RWPE2 (cell line): ENCODE measurements at regions not wholly inside any gene's neighbourhood (a gene's known extent, or its start where the extent isn't known, plus 50 kb on each side); places are given as distances from the start of the nearest gene placed in this dataset.

Source experiments
- ATAC-seq: fragments of 200-7000 bp; cut with Tn5 transposase; 3 replicates; pipeline ENCODE4 v1.9.1; 2021; ENCODE audit warnings: low read depth
- DNase-seq: peaks from one replicate; pipeline ENCODE4 v3.0.0-alpha.2; 2020; ENCODE audit warnings: low spot score
- H3K27ac ChIP-seq: fragments of 450-650 bp; 2 replicates; pipeline ENCODE4 v1.5.1; 2017; ENCODE audit warnings: mild to moderate bottlenecking; ENCODE audit not compliant: poor library complexity, severe bottlenecking
- H3K27me3 ChIP-seq: fragments of 250-450 bp; sonication (Bioruptor Pico); 2 replicates; pipeline ENCODE4 v1.5.1; 2021; ENCODE audit warnings: mild to moderate bottlenecking, moderate library complexity; ENCODE audit not compliant: insufficient read depth, poor library complexity, severe bottlenecking
- H3K36me3 ChIP-seq: fragments of 250-450 bp; sonication (Bioruptor Pico); 2 replicates; pipeline ENCODE4 v1.5.1; 2020; ENCODE audit warnings: low read depth, mild to moderate bottlenecking, moderate library complexity
- H3K4me1 ChIP-seq: fragments of 250-450 bp; sonication (Bioruptor Pico); 2 replicates; pipeline ENCODE4 v1.5.1; 2021; ENCODE audit warnings: mild to moderate bottlenecking, moderate library complexity; ENCODE audit not compliant: insufficient read depth, poor library complexity, severe bottlenecking
- H3K4me3 ChIP-seq: fragments of 250-450 bp; sonication (Bioruptor Pico); 2 replicates; pipeline ENCODE4 v1.5.1; 2021; ENCODE audit warnings: mild to moderate bottlenecking, moderate library complexity; ENCODE audit not compliant: severe bottlenecking
- H3K9me3 ChIP-seq: fragments of 250-450 bp; sonication (Bioruptor Pico); 2 replicates; pipeline ENCODE4 v1.5.1; 2021; ENCODE audit warnings: mild to moderate bottlenecking, moderate library complexity; ENCODE audit not compliant: severe bottlenecking
- TF ChIP-seq, protein P1 (sequence below): fragments of 450-650 bp; IDR thresholded peaks from one replicate; pipeline ENCODE4 v1.5.1; 2017; ENCODE audit warnings: mild to moderate bottlenecking, moderate library complexity; ENCODE audit not compliant: poor library complexity, severe bottlenecking

DNA sequence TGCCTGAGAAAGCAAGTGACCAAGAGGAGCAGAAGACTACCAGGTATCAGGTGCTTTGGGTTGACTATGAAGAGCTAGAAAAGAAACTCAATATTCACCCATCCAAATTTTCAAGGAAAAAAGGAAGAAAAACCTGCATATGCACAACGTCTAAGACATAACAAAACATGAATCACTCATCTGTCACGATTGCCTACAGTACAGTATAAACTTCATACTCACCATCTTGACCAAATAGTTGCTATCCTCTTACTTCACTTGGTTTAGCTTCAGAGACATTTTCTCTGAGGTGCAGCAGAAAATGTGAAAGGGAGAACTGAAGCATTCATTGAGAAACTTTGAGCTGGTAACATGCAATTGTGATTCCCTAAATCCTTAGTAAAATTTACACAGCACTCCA, 228.6 kb upstream of the MPDZ start:
- no peaks in the 10 kb centered on the region for H3K36me3 ChIP-seq
- no peak overlapping the region for H3K4me3 ChIP-seq
- no peaks in the 10 kb centered on the region for H3K9me3 ChIP-seq
- H3K4me1 ChIP-seq: peaks cover 1% of the 10 kb centered on the region
- peak; percentile 36; the same call in 1 of the 3 replicates for ATAC-seq
- TF ChIP-seq, protein P1, sequence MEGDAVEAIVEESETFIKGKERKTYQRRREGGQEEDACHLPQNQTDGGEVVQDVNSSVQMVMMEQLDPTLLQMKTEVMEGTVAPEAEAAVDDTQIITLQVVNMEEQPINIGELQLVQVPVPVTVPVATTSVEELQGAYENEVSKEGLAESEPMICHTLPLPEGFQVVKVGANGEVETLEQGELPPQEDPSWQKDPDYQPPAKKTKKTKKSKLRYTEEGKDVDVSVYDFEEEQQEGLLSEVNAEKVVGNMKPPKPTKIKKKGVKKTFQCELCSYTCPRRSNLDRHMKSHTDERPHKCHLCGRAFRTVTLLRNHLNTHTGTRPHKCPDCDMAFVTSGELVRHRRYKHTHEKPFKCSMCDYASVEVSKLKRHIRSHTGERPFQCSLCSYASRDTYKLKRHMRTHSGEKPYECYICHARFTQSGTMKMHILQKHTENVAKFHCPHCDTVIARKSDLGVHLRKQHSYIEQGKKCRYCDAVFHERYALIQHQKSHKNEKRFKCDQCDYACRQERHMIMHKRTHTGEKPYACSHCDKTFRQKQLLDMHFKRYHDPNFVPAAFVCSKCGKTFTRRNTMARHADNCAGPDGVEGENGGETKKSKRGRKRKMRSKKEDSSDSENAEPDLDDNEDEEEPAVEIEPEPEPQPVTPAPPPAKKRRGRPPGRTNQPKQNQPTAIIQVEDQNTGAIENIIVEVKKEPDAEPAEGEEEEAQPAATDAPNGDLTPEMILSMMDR: no peak
- no peak for DNase-seq
- H3K27ac ChIP-seq: no peak overlapping the region
- no peaks in the 10 kb centered on the region for H3K27me3 ChIP-seq

DNA sequence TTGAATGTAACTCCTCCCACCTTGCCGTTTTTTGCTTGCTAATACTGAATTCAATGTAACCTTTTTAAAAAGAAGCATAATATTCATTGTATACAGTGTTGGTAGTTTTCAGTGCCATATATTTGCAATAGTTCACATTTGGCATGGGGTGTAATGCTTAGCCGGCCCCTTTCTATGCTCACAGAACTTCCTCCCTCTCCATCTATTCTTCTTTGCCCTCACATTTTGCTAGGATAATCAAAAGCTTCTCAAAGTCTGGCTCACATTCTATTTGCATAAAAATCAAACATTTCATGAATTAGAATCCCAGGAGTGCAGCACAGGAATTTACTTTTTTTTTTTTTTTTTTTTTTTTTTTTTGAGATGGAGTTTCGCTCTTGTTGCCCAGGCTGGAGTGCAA, 226.3 kb upstream of the MPDZ start:
- no peaks in the 10 kb centered on the region for H3K4me1 ChIP-seq
- H3K36me3 ChIP-seq: no peaks in the 10 kb centered on the region
- no peaks in the 10 kb centered on the region for H3K27me3 ChIP-seq
- H3K9me3 ChIP-seq: no peaks in the 10 kb centered on the region
- no peak overlapping the region for H3K4me3 ChIP-seq
- ATAC-seq: no peak
- no peak overlapping the region for H3K27ac ChIP-seq
- DNase-seq: no peak
- TF ChIP-seq, protein P1: no peak

DNA sequence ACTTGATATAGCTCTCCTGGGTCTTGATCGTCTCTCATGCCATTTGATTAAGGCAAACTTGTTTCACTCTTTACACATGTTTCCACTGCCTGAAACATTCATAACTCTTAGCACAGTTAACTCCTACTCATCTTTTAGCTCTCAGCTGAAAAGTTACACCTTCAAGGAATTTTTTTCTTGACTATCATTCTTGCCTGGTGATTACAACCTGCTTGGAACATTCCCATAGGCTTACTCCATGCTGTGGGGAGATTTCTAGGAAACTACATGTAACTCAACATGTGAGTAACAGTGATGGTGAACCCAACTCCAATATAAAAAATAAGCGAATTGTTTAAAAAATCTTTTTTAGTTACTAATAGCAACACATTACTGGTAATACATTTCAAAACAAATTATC, 224.1 kb upstream of the MPDZ start:
- Histone ChIP-seq H3K9me3 (no peaks in the 10 kb centered on the region), H3K4me1 (no peaks in the 10 kb centered on the region), H3K27ac (no peak overlapping the region), H3K27me3 (no peaks in the 10 kb centered on the region), H3K4me3 (no peak overlapping the region), H3K36me3 (no peaks in the 10 kb centered on the region)
- ATAC-seq (no peak), DNase-seq (no peak)
- TF ChIP-seq, protein P1: no peak

DNA sequence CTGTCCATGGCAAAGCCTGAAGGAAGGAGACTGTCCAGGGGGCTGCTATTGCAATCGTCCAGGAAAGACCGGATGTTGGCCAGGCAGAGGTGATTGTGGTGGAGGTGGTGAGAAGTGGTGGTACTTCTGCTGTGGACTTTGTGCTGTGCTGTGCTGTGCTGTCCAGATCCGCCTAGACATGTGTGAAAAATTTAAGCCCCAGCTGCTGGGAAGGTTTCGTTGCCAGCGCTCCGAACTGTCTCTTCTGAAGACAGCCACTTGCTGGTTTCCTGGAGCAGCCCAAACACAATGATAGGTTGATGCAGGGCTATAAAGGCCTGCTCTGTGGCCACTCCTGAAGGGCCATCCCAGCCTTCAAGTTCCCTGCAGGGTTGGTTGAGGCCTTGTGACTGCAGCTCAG, 223.0 kb upstream of the MPDZ start:
- Histone ChIP-seq H3K36me3 (no peaks in the 10 kb centered on the region), H3K9me3 (no peaks in the 10 kb centered on the region), H3K27ac (no peak overlapping the region), H3K4me3 (no peak overlapping the region), H3K27me3 (no peaks in the 10 kb centered on the region), H3K4me1 (no peaks in the 10 kb centered on the region)
- DNase-seq (no peak), ATAC-seq (no peak)
- TF ChIP-seq, protein P1: no peak

DNA sequence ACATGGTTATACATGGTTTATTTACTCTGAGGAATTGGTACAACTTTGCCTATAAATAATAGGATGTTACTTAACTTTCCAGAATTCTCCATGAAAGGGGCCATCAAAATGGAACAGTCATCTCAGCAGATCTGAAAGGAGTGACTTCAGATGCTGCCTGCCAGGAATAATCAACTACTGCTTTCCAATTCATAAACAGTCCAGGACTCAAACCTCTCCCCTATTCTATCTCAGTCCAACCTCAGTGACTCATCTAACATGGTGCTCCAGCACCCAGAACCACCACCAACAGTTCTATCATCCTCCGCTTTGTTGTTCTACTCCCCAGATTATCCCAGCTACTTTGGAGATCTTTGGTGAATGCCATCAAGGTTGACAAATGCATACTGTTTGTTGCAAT, 221.5 kb upstream of the MPDZ start:
- Histone ChIP-seq H3K9me3 (no peaks in the 10 kb centered on the region), H3K4me1 (no peaks in the 10 kb centered on the region), H3K27ac (no peak overlapping the region), H3K27me3 (no peaks in the 10 kb centered on the region), H3K4me3 (no peak overlapping the region), H3K36me3 (no peaks in the 10 kb centered on the region)
- TF ChIP-seq, protein P1: no peak
- DNase-seq (no peak), ATAC-seq (no peak)
